SK-N-SH (cell line): ENCODE measurements at regions not wholly inside any gene's neighbourhood (a gene's known extent, or its start where the extent isn't known, plus 50 kb on each side); places are given as distances from the start of the nearest gene placed in this dataset.

Source experiments
- CTCF ChIA-PET: fragments of 300-600, 350-600 bp; formaldehyde crosslinking; extraction: SDS; loops from one replicate; lab custom pipeline; 2021; lab: Yijun Ruan, JAX
- POLR2A ChIA-PET: fragments of 350-600 bp; sonication (Branson Sonifier 250); formaldehyde crosslinking; extraction: SDS; loops from one replicate; lab custom pipeline; 2020; ENCODE audit warnings: antibody characterized with exemption, inconsistent platforms; lab: Yijun Ruan, JAX
- DNase-seq: peaks from one replicate; pipeline ENCODE4 v3.0.0; 2012
- H2AFZ ChIP-seq: fragments of 200-600 bp; sonication (generic); 2 replicates; pipeline ENCODE4 v1.8.1; 2016; ENCODE audit warnings: antibody characterized with exemption, mild to moderate bottlenecking, low read depth
- H3F3A ChIP-seq: fragments of 200-600 bp; sonication (generic); replicated peaks from 2 replicates; pipeline ENCODE3; 2016; ENCODE audit warnings: antibody characterized with exemption, mild to moderate bottlenecking; ENCODE audit not compliant: insufficient read depth
- H3K27ac ChIP-seq, 2 experiments: fragments of 200-500 bp in 1 of 2; fragments of 200-600 bp in 1 of 2; sonication (Bioruptor generic) in 1 of 2; sonication (generic), shearing (Covaris generic) in 1 of 2; 2 replicates each; pipeline versions ENCODE4 v1.5.1 to v1.6.1; 2014 to 2016; ENCODE audit warnings: low read depth in 2 of 2, inconsistent platforms in 1 of 2, low read length in 1 of 2, mild to moderate bottlenecking in 1 of 2, mixed read lengths in 1 of 2
- H3K27me3 ChIP-seq: fragments of 200-600 bp; sonication (generic), shearing (Covaris generic); 2 replicates; pipeline ENCODE4 v1.6.1; 2016; ENCODE audit warnings: mixed run types; ENCODE audit not compliant: insufficient read depth
- H3K36me3 ChIP-seq, 2 experiments: fragments of 200-500 bp in 1 of 2; fragments of 200-600 bp in 1 of 2; sonication (Bioruptor generic) in 1 of 2; sonication (generic) in 1 of 2; replicated peaks in 1 of 2; 2 replicates each; pipeline versions ENCODE3 to v1.5.1; 2014 to 2016; ENCODE audit warnings: low read length in 1 of 2, mild to moderate bottlenecking in 1 of 2; ENCODE audit not compliant: insufficient read depth in 2 of 2, control insufficient read depth in 1 of 2
- H3K4me1 ChIP-seq, 2 experiments: fragments of 200-500 bp in 1 of 2; fragments of 200-600 bp in 1 of 2; sonication (Bioruptor generic) in 1 of 2; sonication (generic), shearing (Covaris generic) in 1 of 2; 2 replicates each; pipeline versions ENCODE4 v1.5.1 to v1.6.1; 2014 to 2016; ENCODE audit warnings: low read depth in 1 of 2, low read length in 1 of 2, mixed run types in 1 of 2; ENCODE audit not compliant: insufficient read depth in 2 of 2, control insufficient read depth in 1 of 2
- H3K4me2 ChIP-seq: fragments of 200-600 bp; sonication (generic), shearing (Covaris generic); 2 replicates; pipeline ENCODE4 v1.6.1; 2017; ENCODE audit warnings: mixed run types
- H3K4me3 ChIP-seq, 2 experiments: fragments of 200-500 bp in 1 of 2; fragments of 200-600 bp in 1 of 2; sonication (Bioruptor generic) in 1 of 2; sonication (generic), shearing (Covaris generic) in 1 of 2; 2 replicates each; pipeline versions ENCODE4 v1.5.1 to v1.8.1; 2014 to 2016; ENCODE audit warnings: low read depth in 2 of 2, inconsistent platforms in 1 of 2, low read length in 1 of 2, mild to moderate bottlenecking in 1 of 2, mixed read lengths in 1 of 2, moderate library complexity in 1 of 2
- H3K79me2 ChIP-seq: fragments of 200-600 bp; sonication (generic); 2 replicates; pipeline ENCODE4 v1.8.1; 2017; ENCODE audit warnings: mild to moderate bottlenecking; ENCODE audit not compliant: insufficient read depth
- H3K9ac ChIP-seq: fragments of 200-600 bp; sonication (generic); 2 replicates; pipeline ENCODE4 v1.6.1; 2017; ENCODE audit warnings: mixed run types
- H3K9me2 ChIP-seq: fragments of 200-600 bp; sonication (generic); 2 replicates; pipeline ENCODE4 v1.6.1; 2017; ENCODE audit warnings: mixed run types
- H3K9me3 ChIP-seq: fragments of 200-600 bp; sonication (generic); 2 replicates; pipeline ENCODE4 v1.6.1; 2017; ENCODE audit warnings: mixed run types, mild to moderate bottlenecking, moderate library complexity
- H4K20me1 ChIP-seq: fragments of 200-600 bp; sonication (generic); 2 replicates; pipeline ENCODE4 v1.6.1; 2017; ENCODE audit warnings: mild to moderate bottlenecking, mixed run types; ENCODE audit not compliant: insufficient read depth
- EP300 ChIP-seq, 2 experiments: IDR thresholded peaks; 2 replicates each; pipeline versions ENCODE4 v1.4.0 to v1.6.1; 2012; ENCODE audit warnings: borderline replicate concordance in 1 of 2, low read depth in 1 of 2, low read length in 1 of 2
- EZH2phosphoT487 ChIP-seq: fragments of 200-600 bp; sonication (generic); IDR thresholded peaks from 2 replicates; pipeline ENCODE4 v1.6.1; 2017; ENCODE audit warnings: low read depth, mixed run types, mild to moderate bottlenecking, antibody characterized with exemption, moderate library complexity, borderline replicate concordance
- FOXJ3 ChIP-seq: sonication (generic); formaldehyde crosslinking; IDR thresholded peaks from 2 replicates; pipeline ENCODE4 v1.5.1; 2020; ENCODE audit warnings: mild to moderate bottlenecking, missing genetic modification reagents
- MXI1 ChIP-seq: IDR thresholded peaks from 2 replicates; pipeline ENCODE4 v1.6.1; 2012; ENCODE audit warnings: mild to moderate bottlenecking, low read depth, low read length, improper control_type of control experiment
- NRF1 ChIP-seq: IDR thresholded peaks from 2 replicates; pipeline ENCODE4 v1.6.1; 2012; ENCODE audit warnings: low read depth, mild to moderate bottlenecking, low read length
- RCOR1 ChIP-seq: fragments of 150-350 bp; IDR thresholded peaks from 2 replicates; pipeline ENCODE4 v1.6.1; 2017; ENCODE audit warnings: antibody characterized with exemption, low read length
- RFX5 ChIP-seq: IDR thresholded peaks from 2 replicates; pipeline ENCODE4 v1.6.1; 2012; ENCODE audit warnings: mild to moderate bottlenecking, improper control_type of control experiment, low read length
- SIN3A ChIP-seq: IDR thresholded peaks from 2 replicates; pipeline ENCODE4 v1.6.1; 2012; ENCODE audit warnings: low read depth, mild to moderate bottlenecking, low read length, moderate library complexity, borderline replicate concordance
- TAF1 ChIP-seq: IDR thresholded peaks from 2 replicates; pipeline ENCODE4 v1.6.1; 2012; ENCODE audit warnings: low read depth, mild to moderate bottlenecking, low read length, moderate library complexity, borderline replicate concordance
- USF2 ChIP-seq: fragments of 150-350 bp; IDR thresholded peaks from 2 replicates; pipeline ENCODE4 v1.6.1; 2017; ENCODE audit warnings: antibody characterized with exemption, low read length, low read depth, borderline replicate concordance
- WGBS: methylation state at CpG from one replicate; pipeline ENCODE4 v1.1.6; 2017; ENCODE audit warnings: low lambda C conversion rate; 5-methylcytosine and 5-hydroxymethylcytosine counted together
- TF ChIP-seq, protein P1 (sequence below): IDR thresholded peaks from 2 replicates; pipeline ENCODE4 v1.4.0; 2012; ENCODE audit warnings: low read depth, borderline replicate concordance
- TF ChIP-seq, protein P2 (sequence below): fragments of 200-600 bp; sonication (generic); IDR thresholded peaks from 2 replicates; pipeline ENCODE4 v1.6.1; 2017; ENCODE audit warnings: antibody characterized with exemption, mild to moderate bottlenecking, moderate library complexity
- TF ChIP-seq, protein P3 (sequence below): IDR thresholded peaks from 2 replicates; pipeline ENCODE4 v1.4.0; 2012; ENCODE audit warnings: low read depth, borderline replicate concordance
- TF ChIP-seq, protein P4 (sequence below): IDR thresholded peaks from 2 replicates; pipeline ENCODE4 v1.6.1; 2012; ENCODE audit warnings: mild to moderate bottlenecking, low read depth, low read length, moderate library complexity

GRCh38 chr14:85479306-85479705 lies 50.6 kb upstream of the FLRT2 start:
- Histone ChIP-seq H2AFZ (no peak overlapping the region), H3K4me3 (no peak overlapping the region), H3K79me2 (no peaks in the 10 kb centered on the region), H3K27ac (no peak overlapping the region), H3F3A (no peaks in the 10 kb centered on the region), H3K4me1 (peaks cover 0 to 23% of the 10 kb centered on the region in 2 experiments; a peak in 1 of 4 replicates), H3K9ac (no peak overlapping the region), H3K4me2 (no peak overlapping the region), H4K20me1 (no peaks in the 10 kb centered on the region), H3K9me2 (no peaks in the 10 kb centered on the region), H3K36me3 (no peaks in the 10 kb centered on the region), H3K9me3 (no peaks in the 10 kb centered on the region), H3K27me3 (no peaks in the 10 kb centered on the region)
- CTCF ChIA-PET: no interaction called here
- WGBS: 64% methylated on average over 3 of the region's 3 CpGs
- POLR2A ChIA-PET: no interaction called here
- TF ChIP-seq TAF1 (no peak), EZH2phosphoT487 (no peak), USF2 (no peak), RFX5 (no peak), RCOR1 (no peak), NRF1 (no peak), MXI1 (no peak), SIN3A (no peak), FOXJ3 (CRISPR knock-in tag) (no peak), EP300 (IDR thresholded peaks at IDR 0.05; ENCODE audit: borderline replicate concordance in 1 of 2, low read depth in 1 of 2, low read length in 1 of 2) (no peak)
- TF ChIP-seq, protein P1, sequence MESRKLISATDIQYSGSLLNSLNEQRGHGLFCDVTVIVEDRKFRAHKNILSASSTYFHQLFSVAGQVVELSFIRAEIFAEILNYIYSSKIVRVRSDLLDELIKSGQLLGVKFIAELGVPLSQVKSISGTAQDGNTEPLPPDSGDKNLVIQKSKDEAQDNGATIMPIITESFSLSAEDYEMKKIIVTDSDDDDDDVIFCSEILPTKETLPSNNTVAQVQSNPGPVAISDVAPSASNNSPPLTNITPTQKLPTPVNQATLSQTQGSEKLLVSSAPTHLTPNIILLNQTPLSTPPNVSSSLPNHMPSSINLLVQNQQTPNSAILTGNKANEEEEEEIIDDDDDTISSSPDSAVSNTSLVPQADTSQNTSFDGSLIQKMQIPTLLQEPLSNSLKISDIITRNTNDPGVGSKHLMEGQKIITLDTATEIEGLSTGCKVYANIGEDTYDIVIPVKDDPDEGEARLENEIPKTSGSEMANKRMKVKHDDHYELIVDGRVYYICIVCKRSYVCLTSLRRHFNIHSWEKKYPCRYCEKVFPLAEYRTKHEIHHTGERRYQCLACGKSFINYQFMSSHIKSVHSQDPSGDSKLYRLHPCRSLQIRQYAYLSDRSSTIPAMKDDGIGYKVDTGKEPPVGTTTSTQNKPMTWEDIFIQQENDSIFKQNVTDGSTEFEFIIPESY: no peak
- TF ChIP-seq, protein P2, sequence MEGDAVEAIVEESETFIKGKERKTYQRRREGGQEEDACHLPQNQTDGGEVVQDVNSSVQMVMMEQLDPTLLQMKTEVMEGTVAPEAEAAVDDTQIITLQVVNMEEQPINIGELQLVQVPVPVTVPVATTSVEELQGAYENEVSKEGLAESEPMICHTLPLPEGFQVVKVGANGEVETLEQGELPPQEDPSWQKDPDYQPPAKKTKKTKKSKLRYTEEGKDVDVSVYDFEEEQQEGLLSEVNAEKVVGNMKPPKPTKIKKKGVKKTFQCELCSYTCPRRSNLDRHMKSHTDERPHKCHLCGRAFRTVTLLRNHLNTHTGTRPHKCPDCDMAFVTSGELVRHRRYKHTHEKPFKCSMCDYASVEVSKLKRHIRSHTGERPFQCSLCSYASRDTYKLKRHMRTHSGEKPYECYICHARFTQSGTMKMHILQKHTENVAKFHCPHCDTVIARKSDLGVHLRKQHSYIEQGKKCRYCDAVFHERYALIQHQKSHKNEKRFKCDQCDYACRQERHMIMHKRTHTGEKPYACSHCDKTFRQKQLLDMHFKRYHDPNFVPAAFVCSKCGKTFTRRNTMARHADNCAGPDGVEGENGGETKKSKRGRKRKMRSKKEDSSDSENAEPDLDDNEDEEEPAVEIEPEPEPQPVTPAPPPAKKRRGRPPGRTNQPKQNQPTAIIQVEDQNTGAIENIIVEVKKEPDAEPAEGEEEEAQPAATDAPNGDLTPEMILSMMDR: no peak
- TF ChIP-seq, protein P3, sequence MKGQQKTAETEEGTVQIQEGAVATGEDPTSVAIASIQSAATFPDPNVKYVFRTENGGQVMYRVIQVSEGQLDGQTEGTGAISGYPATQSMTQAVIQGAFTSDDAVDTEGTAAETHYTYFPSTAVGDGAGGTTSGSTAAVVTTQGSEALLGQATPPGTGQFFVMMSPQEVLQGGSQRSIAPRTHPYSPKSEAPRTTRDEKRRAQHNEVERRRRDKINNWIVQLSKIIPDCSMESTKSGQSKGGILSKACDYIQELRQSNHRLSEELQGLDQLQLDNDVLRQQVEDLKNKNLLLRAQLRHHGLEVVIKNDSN: no peak
- TF ChIP-seq, protein P4, sequence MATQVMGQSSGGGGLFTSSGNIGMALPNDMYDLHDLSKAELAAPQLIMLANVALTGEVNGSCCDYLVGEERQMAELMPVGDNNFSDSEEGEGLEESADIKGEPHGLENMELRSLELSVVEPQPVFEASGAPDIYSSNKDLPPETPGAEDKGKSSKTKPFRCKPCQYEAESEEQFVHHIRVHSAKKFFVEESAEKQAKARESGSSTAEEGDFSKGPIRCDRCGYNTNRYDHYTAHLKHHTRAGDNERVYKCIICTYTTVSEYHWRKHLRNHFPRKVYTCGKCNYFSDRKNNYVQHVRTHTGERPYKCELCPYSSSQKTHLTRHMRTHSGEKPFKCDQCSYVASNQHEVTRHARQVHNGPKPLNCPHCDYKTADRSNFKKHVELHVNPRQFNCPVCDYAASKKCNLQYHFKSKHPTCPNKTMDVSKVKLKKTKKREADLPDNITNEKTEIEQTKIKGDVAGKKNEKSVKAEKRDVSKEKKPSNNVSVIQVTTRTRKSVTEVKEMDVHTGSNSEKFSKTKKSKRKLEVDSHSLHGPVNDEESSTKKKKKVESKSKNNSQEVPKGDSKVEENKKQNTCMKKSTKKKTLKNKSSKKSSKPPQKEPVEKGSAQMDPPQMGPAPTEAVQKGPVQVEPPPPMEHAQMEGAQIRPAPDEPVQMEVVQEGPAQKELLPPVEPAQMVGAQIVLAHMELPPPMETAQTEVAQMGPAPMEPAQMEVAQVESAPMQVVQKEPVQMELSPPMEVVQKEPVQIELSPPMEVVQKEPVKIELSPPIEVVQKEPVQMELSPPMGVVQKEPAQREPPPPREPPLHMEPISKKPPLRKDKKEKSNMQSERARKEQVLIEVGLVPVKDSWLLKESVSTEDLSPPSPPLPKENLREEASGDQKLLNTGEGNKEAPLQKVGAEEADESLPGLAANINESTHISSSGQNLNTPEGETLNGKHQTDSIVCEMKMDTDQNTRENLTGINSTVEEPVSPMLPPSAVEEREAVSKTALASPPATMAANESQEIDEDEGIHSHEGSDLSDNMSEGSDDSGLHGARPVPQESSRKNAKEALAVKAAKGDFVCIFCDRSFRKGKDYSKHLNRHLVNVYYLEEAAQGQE: no peak
- no peak for DNase-seq
